ENCODE measurements at regions not wholly inside any gene's neighbourhood (a gene's known extent, or its start where the extent isn't known, plus 50 kb on each side); places are given as distances from the start of the nearest gene placed in this dataset.

- no peak for TF ChIP-seq CTCF (IDR thresholded peaks at IDR 0.05)
- TF ChIP-seq POLR2A (IDR thresholded peaks at IDR 0.05): no peak
Observed at GRCh38 chr13:33758113-33758512, 59.8 kb upstream of the RFC3 start.

All from uterus (tissue), 2 donors.